Liver (tissue), 8 donors: ENCODE measurements at regions not wholly inside any gene's neighbourhood (a gene's known extent, or its start where the extent isn't known, plus 50 kb on each side); places are given as distances from the start of the nearest gene placed in this dataset.

Experiments
- DNase-seq: peaks from one replicate; pipeline ENCODE4 v3.0.0-alpha.2; 2017; ENCODE audit warnings: low spot score
- H3K27ac ChIP-seq, 2 donors: one replicate each; pipeline ENCODE4 v1.7.0; 2013; ENCODE audit warnings: inconsistent platforms in 2 of 2, low read length in 2 of 2, control low read depth in 1 of 2, low read depth in 1 of 2, mild to moderate bottlenecking in 1 of 2
- H3K27me3 ChIP-seq, 4 donors: one replicate each; pipeline versions ENCODE4 v1.6.1 to v1.7.0; 2013; ENCODE audit warnings: low read length in 3 of 4, inconsistent platforms in 1 of 4, mild to moderate bottlenecking in 1 of 4, moderate library complexity in 1 of 4; ENCODE audit not compliant: control insufficient read depth in 4 of 4, insufficient read depth in 4 of 4
- H3K36me3 ChIP-seq, 4 donors: one replicate each; pipeline versions ENCODE4 v1.6.1 to v1.7.0; 2013; ENCODE audit warnings: low read length in 3 of 4, mild to moderate bottlenecking in 3 of 4, low read depth in 1 of 4, moderate library complexity in 1 of 4; ENCODE audit not compliant: control insufficient read depth in 4 of 4, insufficient read depth in 3 of 4
- H3K4me1 ChIP-seq, 4 donors: one replicate each; pipeline versions ENCODE4 v1.6.1 to v1.7.0; 2013; ENCODE audit warnings: low read length in 3 of 4, mild to moderate bottlenecking in 3 of 4, moderate library complexity in 1 of 4; ENCODE audit not compliant: control insufficient read depth in 4 of 4, insufficient read depth in 4 of 4
- H3K4me3 ChIP-seq, 3 donors: one replicate each; pipeline versions ENCODE4 v1.6.1 to v1.7.0; 2013; ENCODE audit warnings: low read length in 3 of 3, control low read depth in 1 of 3, low read depth in 1 of 3, mild to moderate bottlenecking in 1 of 3
- H3K9ac ChIP-seq, 2 donors: one replicate each; pipeline ENCODE4 v1.7.0; 2013; ENCODE audit warnings: low read length in 2 of 2, mild to moderate bottlenecking in 2 of 2, moderate library complexity in 2 of 2, control low read depth in 1 of 2, low read depth in 1 of 2
- H3K9me3 ChIP-seq, 4 donors: one replicate each; pipeline versions ENCODE4 v1.6.1 to v1.7.0; 2013; ENCODE audit warnings: low read length in 3 of 4; ENCODE audit not compliant: control insufficient read depth in 4 of 4
- EGR1 ChIP-seq, 2 donors: IDR thresholded peaks; 2 replicates each; pipeline ENCODE4 v1.6.1; 2016 to 2018; ENCODE audit warnings: antibody characterized with exemption in 2 of 2, low read depth in 2 of 2
- FOXA1 ChIP-seq: IDR thresholded peaks from 2 replicates; pipeline ENCODE4 v1.6.1; 2016; ENCODE audit warnings: antibody characterized with exemption
- FOXA2 ChIP-seq: IDR thresholded peaks from 2 replicates; pipeline ENCODE4 v1.6.1; 2016; ENCODE audit warnings: antibody characterized with exemption
- GABPA ChIP-seq, 2 donors: IDR thresholded peaks in 1 of 2; conservative IDR thresholded peaks in 1 of 2; 2 replicates each; pipeline ENCODE4 v1.6.1; 2016; ENCODE audit warnings: antibody characterized with exemption in 2 of 2, mild to moderate bottlenecking in 1 of 2, moderate library complexity in 1 of 2
- HNF4A ChIP-seq, 2 donors: conservative IDR thresholded peaks; 2 replicates each; pipeline ENCODE4 v1.6.1; 2016; ENCODE audit warnings: antibody characterized with exemption in 2 of 2, mild to moderate bottlenecking in 2 of 2
- HNF4G ChIP-seq: IDR thresholded peaks from 2 replicates; pipeline ENCODE4 v1.6.1; 2016; ENCODE audit warnings: antibody characterized with exemption
- JUND ChIP-seq, 2 donors: IDR thresholded peaks; 2 replicates each; pipeline ENCODE4 v1.6.1; 2016; ENCODE audit warnings: antibody characterized with exemption in 2 of 2
- NR2F2 ChIP-seq: IDR thresholded peaks from 2 replicates; pipeline ENCODE4 v1.6.1; 2016; ENCODE audit warnings: antibody characterized with exemption
- RAD21 ChIP-seq, 2 donors: IDR thresholded peaks; 2 replicates each; pipeline ENCODE4 v1.6.1; 2016; ENCODE audit warnings: antibody characterized with exemption in 2 of 2, mild to moderate bottlenecking in 2 of 2
- RXRA ChIP-seq, 2 donors: IDR thresholded peaks; 2 replicates each; pipeline ENCODE4 v1.6.1; 2017 to 2018; ENCODE audit warnings: antibody characterized with exemption in 2 of 2, mild to moderate bottlenecking in 1 of 2
- SP1 ChIP-seq: IDR thresholded peaks from 2 replicates; pipeline ENCODE4 v1.6.1; 2018; ENCODE audit warnings: antibody characterized with exemption, mild to moderate bottlenecking
- TAF1 ChIP-seq: conservative IDR thresholded peaks from 2 replicates; pipeline ENCODE4 v1.6.1; 2016; ENCODE audit warnings: antibody characterized with exemption, mild to moderate bottlenecking
- YY1 ChIP-seq: IDR thresholded peaks from 2 replicates; pipeline ENCODE4 v1.6.1; 2016; ENCODE audit warnings: antibody characterized with exemption, mild to moderate bottlenecking
- WGBS: extraction: QIAGEN DNeasy Blood & Tissue Kit; methylation state at CpG from one replicate; pipeline ENCODE4 v1.1.7; 2013; 5-methylcytosine and 5-hydroxymethylcytosine counted together
- TF ChIP-seq, protein P1 (sequence below): IDR thresholded peaks from 2 replicates; pipeline ENCODE4 v1.6.1; 2016; ENCODE audit warnings: antibody characterized with exemption
- TF ChIP-seq, protein P2 (sequence below): IDR thresholded peaks from 2 replicates; pipeline ENCODE4 v1.6.1; 2016; ENCODE audit warnings: antibody characterized with exemption, mild to moderate bottlenecking
- TF ChIP-seq, protein P3 (sequence below): IDR thresholded peaks from 2 replicates; pipeline ENCODE4 v1.6.1; 2016; ENCODE audit warnings: antibody characterized with exemption
- TF ChIP-seq, protein P4 (sequence below): IDR thresholded peaks from 2 replicates; pipeline ENCODE4 v1.6.1; 2016; ENCODE audit warnings: antibody characterized with exemption
- TF ChIP-seq, protein P5 (sequence below): fragments of 150-350 bp; IDR thresholded peaks from 2 replicates; pipeline ENCODE4 v1.5.1; 2017; ENCODE audit warnings: improper control_type of control experiment, low read depth, low read length; ENCODE audit not compliant: missing input control
- donor health status: healthy.
- donor health status: healthy.
- donor health status: healthy.
- donor health status: healthy.
- donor health status: healthy.

DNA sequence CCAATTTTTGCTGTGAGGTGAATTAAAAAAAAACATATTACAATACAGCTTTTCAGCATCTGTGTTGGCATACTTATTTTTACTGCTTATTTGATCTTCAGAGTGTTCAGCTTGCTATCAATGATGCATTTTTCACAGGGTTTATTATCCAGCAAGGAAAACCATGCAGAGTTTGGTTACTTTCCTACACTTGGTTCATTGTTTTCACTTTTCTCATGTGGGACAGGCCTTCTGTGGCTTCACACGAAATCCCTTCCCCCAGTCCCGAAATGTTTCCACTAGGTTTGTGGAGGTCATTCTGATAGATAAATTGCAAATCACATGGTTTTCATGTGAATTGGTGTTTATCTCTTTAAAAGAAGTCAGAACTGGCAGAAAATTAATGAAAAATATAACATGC is 205.8 kb downstream of the SPCS3 start:
- Histone ChIP-seq H3K9me3 (no peaks in the 10 kb centered on the region), H3K4me3 (no peak overlapping the region), H3K27ac (no peak overlapping the region), H3K4me1 (no peaks in the 10 kb centered on the region), H3K36me3 (no peaks in the 10 kb centered on the region), H3K9ac (no peak overlapping the region), H3K27me3 (no peaks in the 10 kb centered on the region)
- WGBS, result 65% methylated on average over 2 of the region's 2 CpGs
- TF ChIP-seq TAF1 (no peak), GABPA (IDR thresholded peaks at IDR 0.05 in 1 of 2, conservative IDR thresholded peaks at IDR 0.05 in 1 of 2) (no peak), FOXA2 (no peak), HNF4G (no peak), FOXA1 (no peak), YY1 (no peak), SP1 (no peak), RXRA (IDR thresholded peaks at IDR 0.05) (no peak)
- TF ChIP-seq, protein P1, sequence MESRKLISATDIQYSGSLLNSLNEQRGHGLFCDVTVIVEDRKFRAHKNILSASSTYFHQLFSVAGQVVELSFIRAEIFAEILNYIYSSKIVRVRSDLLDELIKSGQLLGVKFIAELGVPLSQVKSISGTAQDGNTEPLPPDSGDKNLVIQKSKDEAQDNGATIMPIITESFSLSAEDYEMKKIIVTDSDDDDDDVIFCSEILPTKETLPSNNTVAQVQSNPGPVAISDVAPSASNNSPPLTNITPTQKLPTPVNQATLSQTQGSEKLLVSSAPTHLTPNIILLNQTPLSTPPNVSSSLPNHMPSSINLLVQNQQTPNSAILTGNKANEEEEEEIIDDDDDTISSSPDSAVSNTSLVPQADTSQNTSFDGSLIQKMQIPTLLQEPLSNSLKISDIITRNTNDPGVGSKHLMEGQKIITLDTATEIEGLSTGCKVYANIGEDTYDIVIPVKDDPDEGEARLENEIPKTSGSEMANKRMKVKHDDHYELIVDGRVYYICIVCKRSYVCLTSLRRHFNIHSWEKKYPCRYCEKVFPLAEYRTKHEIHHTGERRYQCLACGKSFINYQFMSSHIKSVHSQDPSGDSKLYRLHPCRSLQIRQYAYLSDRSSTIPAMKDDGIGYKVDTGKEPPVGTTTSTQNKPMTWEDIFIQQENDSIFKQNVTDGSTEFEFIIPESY, result no peak
- TF ChIP-seq, protein P2, sequence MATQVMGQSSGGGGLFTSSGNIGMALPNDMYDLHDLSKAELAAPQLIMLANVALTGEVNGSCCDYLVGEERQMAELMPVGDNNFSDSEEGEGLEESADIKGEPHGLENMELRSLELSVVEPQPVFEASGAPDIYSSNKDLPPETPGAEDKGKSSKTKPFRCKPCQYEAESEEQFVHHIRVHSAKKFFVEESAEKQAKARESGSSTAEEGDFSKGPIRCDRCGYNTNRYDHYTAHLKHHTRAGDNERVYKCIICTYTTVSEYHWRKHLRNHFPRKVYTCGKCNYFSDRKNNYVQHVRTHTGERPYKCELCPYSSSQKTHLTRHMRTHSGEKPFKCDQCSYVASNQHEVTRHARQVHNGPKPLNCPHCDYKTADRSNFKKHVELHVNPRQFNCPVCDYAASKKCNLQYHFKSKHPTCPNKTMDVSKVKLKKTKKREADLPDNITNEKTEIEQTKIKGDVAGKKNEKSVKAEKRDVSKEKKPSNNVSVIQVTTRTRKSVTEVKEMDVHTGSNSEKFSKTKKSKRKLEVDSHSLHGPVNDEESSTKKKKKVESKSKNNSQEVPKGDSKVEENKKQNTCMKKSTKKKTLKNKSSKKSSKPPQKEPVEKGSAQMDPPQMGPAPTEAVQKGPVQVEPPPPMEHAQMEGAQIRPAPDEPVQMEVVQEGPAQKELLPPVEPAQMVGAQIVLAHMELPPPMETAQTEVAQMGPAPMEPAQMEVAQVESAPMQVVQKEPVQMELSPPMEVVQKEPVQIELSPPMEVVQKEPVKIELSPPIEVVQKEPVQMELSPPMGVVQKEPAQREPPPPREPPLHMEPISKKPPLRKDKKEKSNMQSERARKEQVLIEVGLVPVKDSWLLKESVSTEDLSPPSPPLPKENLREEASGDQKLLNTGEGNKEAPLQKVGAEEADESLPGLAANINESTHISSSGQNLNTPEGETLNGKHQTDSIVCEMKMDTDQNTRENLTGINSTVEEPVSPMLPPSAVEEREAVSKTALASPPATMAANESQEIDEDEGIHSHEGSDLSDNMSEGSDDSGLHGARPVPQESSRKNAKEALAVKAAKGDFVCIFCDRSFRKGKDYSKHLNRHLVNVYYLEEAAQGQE, result no peak
- TF ChIP-seq, protein P3, sequence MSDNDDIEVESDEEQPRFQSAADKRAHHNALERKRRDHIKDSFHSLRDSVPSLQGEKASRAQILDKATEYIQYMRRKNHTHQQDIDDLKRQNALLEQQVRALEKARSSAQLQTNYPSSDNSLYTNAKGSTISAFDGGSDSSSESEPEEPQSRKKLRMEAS, result no peak
- DNase-seq, result no peak

DNA sequence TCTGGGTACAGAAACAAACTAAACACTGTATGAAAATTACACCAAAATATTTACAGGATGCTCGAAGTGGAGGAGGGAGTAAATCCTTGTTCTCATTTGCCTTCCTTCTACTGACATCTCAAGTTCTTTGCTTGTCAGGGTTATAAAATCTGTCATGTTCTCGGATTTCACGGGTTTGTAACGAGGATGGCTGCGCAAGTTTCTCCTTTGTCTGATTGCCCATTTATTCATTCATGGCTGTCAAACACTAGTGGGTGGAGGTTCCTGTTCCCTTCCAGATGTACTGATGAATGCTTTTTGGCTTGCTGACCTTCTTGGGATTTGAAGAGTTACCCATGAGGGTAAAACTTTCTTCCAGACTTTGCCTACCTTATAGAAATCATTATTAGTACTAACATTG is 206.9 kb downstream of the SPCS3 start:
- Histone ChIP-seq H3K4me3 (no peak overlapping the region), H3K9me3 (no peaks in the 10 kb centered on the region), H3K27ac (no peak overlapping the region), H3K36me3 (no peaks in the 10 kb centered on the region), H3K9ac (no peak overlapping the region), H3K4me1 (no peaks in the 10 kb centered on the region), H3K27me3 (no peaks in the 10 kb centered on the region)
- TF ChIP-seq, protein P3, result no peak
- TF ChIP-seq YY1 (no peak), HNF4A (conservative IDR thresholded peaks at IDR 0.05) (no peak), NR2F2 (no peak), GABPA (IDR thresholded peaks at IDR 0.05 in 1 of 2, conservative IDR thresholded peaks at IDR 0.05 in 1 of 2) (no peak), RXRA (IDR thresholded peaks at IDR 0.05) (no peak), SP1 (no peak), RAD21 (IDR thresholded peaks at IDR 0.05) (no peak), FOXA1 (no peak), JUND (IDR thresholded peaks at IDR 0.05) (no peak), EGR1 (IDR thresholded peaks at IDR 0.05; ENCODE audit: low read depth in 2 of 2) (no peak), HNF4G (no peak), TAF1 (no peak), FOXA2 (no peak)
- TF ChIP-seq, protein P4, sequence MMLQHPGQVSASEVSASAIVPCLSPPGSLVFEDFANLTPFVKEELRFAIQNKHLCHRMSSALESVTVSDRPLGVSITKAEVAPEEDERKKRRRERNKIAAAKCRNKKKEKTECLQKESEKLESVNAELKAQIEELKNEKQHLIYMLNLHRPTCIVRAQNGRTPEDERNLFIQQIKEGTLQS, result no peak
- TF ChIP-seq, protein P1, result no peak
- TF ChIP-seq, protein P2, result no peak
- TF ChIP-seq, protein P5, sequence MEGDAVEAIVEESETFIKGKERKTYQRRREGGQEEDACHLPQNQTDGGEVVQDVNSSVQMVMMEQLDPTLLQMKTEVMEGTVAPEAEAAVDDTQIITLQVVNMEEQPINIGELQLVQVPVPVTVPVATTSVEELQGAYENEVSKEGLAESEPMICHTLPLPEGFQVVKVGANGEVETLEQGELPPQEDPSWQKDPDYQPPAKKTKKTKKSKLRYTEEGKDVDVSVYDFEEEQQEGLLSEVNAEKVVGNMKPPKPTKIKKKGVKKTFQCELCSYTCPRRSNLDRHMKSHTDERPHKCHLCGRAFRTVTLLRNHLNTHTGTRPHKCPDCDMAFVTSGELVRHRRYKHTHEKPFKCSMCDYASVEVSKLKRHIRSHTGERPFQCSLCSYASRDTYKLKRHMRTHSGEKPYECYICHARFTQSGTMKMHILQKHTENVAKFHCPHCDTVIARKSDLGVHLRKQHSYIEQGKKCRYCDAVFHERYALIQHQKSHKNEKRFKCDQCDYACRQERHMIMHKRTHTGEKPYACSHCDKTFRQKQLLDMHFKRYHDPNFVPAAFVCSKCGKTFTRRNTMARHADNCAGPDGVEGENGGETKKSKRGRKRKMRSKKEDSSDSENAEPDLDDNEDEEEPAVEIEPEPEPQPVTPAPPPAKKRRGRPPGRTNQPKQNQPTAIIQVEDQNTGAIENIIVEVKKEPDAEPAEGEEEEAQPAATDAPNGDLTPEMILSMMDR, result no peak
- no peak for DNase-seq
- WGBS, result 49% methylated on average over 5 of the region's 5 CpGs
